ENCODE measurements at regions not wholly inside any gene's neighbourhood (a gene's known extent, or its start where the extent isn't known, plus 50 kb on each side); places are given as distances from the start of the nearest gene placed in this dataset.

- Histone ChIP-seq H4K20me1 (ENCODE audit: control insufficient read depth, insufficient read depth, low read length, poor library complexity, severe bottlenecking) (no peaks in the 10 kb centered on the region), H3K9ac (ENCODE audit: low read length) (no peak overlapping the region), H3K9me3 (ENCODE audit: control extremely low read depth in 1 of 3, control insufficient read depth in 2 of 3, insufficient read depth in 1 of 3, low read length in 2 of 3) (peaks cover 0 to 12% (median 0%) of the 10 kb centered on the region in 3 donors), H3K4me3 (ENCODE audit: control extremely low read depth in 1 of 5, extremely low read depth in 1 of 5, insufficient read depth in 1 of 5, low read depth in 2 of 5, low read length in 4 of 5) (no peak overlapping the region), H2AFZ (ENCODE audit: insufficient read depth, low read depth, low read length, poor library complexity, severe bottlenecking) (no peak overlapping the region), H3K36me3 (replicated peaks in 1 of 2; ENCODE audit: control extremely low read depth in 1 of 2, control insufficient read depth in 1 of 2, extremely low read depth in 1 of 2, insufficient read depth in 2 of 2, low read length in 1 of 2) (no peaks in the 10 kb centered on the region), H3K4me2 (replicated peaks; ENCODE audit: low read depth, low read length, poor library complexity, severe bottlenecking) (no peak overlapping the region), H3K27me3 (replicated peaks in 1 of 4; ENCODE audit: control extremely low read depth in 1 of 4, control insufficient read depth in 3 of 4, insufficient read depth in 4 of 4, low read length in 3 of 4) (peaks cover 0 to 56% (median 28%) of the 10 kb centered on the region in 4 experiments), H3K27ac (ENCODE audit: low read length in 2 of 2) (no peak overlapping the region), H3K79me2 (ENCODE audit: control insufficient read depth, insufficient read depth, low read length) (no peaks in the 10 kb centered on the region), H3K4me1 (ENCODE audit: control insufficient read depth in 2 of 2, insufficient read depth in 2 of 2, low read length in 2 of 2) (peaks cover 16 to 19% of the 10 kb centered on the region in 2 donors)
- H3K27ac Mint-ChIP-seq, result no peak overlapping the region
- ATAC-seq (ENCODE audit: low read depth), result no peak
- no peaks in the 10 kb centered on the region for H3K9me3 Mint-ChIP-seq (ENCODE audit: insufficient read depth)
- 74% methylated on average over 16 of the region's 17 CpGs for WGBS (ENCODE audit: insufficient coverage)
- ChIA-PET CTCF (no interaction called here), POLR2A (no interaction called here)
- H3K4me1 Mint-ChIP-seq, result peaks cover 7% of the 10 kb centered on the region
- DNase-seq, result no peak
- no peak overlapping the region for H3K4me3 Mint-ChIP-seq
- H3K27me3 Mint-ChIP-seq, result peaks cover 56% of the 10 kb centered on the region
- intact Hi-C loops (cut with micrococcal nuclease), result no loop called here
- TF ChIP-seq EZH2 (IDR thresholded peaks at IDR 0.05; ENCODE audit: borderline replicate concordance, insufficient read depth, low read depth, low read length, poor library complexity, severe bottlenecking), result no peak
- TF ChIP-seq CTCF (IDR thresholded peaks at IDR 0.05), result no peak
These were observed 71.6 kb downstream of the ASCL4 start for GRCh38 chr12:107845980-107846659.

- H3K36me3 ChIP-seq (replicated peaks in 1 of 2; ENCODE audit: control extremely low read depth in 1 of 2, control insufficient read depth in 1 of 2, extremely low read depth in 1 of 2, insufficient read depth in 2 of 2, low read length in 1 of 2), result no peaks in the 10 kb centered on the region
- Mint-ChIP-seq H3K27ac (no peak overlapping the region), H3K4me3 (no peak overlapping the region), H3K9me3 (ENCODE audit: insufficient read depth) (no peaks in the 10 kb centered on the region), H3K27me3 (peaks cover 58% of the 10 kb centered on the region), H3K4me1 (peaks cover 7% of the 10 kb centered on the region)
- H3K27ac ChIP-seq (ENCODE audit: low read length in 2 of 2), result no peak overlapping the region
- POLR2A ChIA-PET, result no interaction called here
- H3K4me2 ChIP-seq (replicated peaks; ENCODE audit: low read depth, low read length, poor library complexity, severe bottlenecking), result no peak overlapping the region
- ATAC-seq (ENCODE audit: low read depth) (no peak), DNase-seq (no peak)
- no peak overlapping the region for H2AFZ ChIP-seq (ENCODE audit: insufficient read depth, low read depth, low read length, poor library complexity, severe bottlenecking)
- H3K4me1 ChIP-seq (ENCODE audit: control insufficient read depth in 2 of 2, insufficient read depth in 2 of 2, low read length in 2 of 2), result peaks cover 16 to 19% of the 10 kb centered on the region in 2 donors
- H3K4me3 ChIP-seq (ENCODE audit: control extremely low read depth in 1 of 5, extremely low read depth in 1 of 5, insufficient read depth in 1 of 5, low read depth in 2 of 5, low read length in 4 of 5), result no peak overlapping the region
- no peak overlapping the region for H3K9ac ChIP-seq (ENCODE audit: low read length)
- no peaks in the 10 kb centered on the region for H4K20me1 ChIP-seq (ENCODE audit: control insufficient read depth, insufficient read depth, low read length, poor library complexity, severe bottlenecking)
- CTCF ChIA-PET, result no interaction called here
- TF ChIP-seq EZH2 (IDR thresholded peaks at IDR 0.05; ENCODE audit: borderline replicate concordance, insufficient read depth, low read depth, low read length, poor library complexity, severe bottlenecking), result no peak
- no peak for TF ChIP-seq CTCF (IDR thresholded peaks at IDR 0.05)
- H3K27me3 ChIP-seq (replicated peaks in 1 of 4; ENCODE audit: control extremely low read depth in 1 of 4, control insufficient read depth in 3 of 4, insufficient read depth in 4 of 4, low read length in 3 of 4), result peaks cover 0 to 53% (median 24%) of the 10 kb centered on the region in 4 experiments
- H3K9me3 ChIP-seq (ENCODE audit: control extremely low read depth in 1 of 3, control insufficient read depth in 2 of 3, insufficient read depth in 1 of 3, low read length in 2 of 3), result peaks cover 0 to 12% (median 0%) of the 10 kb centered on the region in 3 donors
- WGBS (ENCODE audit: insufficient coverage), result 100% methylated on average over 1 of the region's 1 CpG
- H3K79me2 ChIP-seq (ENCODE audit: control insufficient read depth, insufficient read depth, low read length), result no peaks in the 10 kb centered on the region
- intact Hi-C loops (cut with micrococcal nuclease), result no loop called here
These were observed 72.9 kb downstream of the ASCL4 start for GRCh38 chr12:107847430-107847829.
